GM18858 (cell line): ENCODE measurements at regions not wholly inside any gene's neighbourhood (a gene's known extent, or its start where the extent isn't known, plus 50 kb on each side); places are given as distances from the start of the nearest gene placed in this dataset.
"Not testable (repeated sequence)": the region's sequence is repeated elsewhere in the genome, so short reads cannot be mapped to it uniquely, and the experiment has no call there.

Experiments
- ATAC-seq: cut with Tn5 transposase; IDR thresholded peaks from one replicate; pipeline ENCODE4 v1.9.1; 2021; ENCODE audit not compliant: unreplicated experiment

- no peak for ATAC-seq
These were observed 2695.0 kb upstream of the DEFB115 start for GRCh38 chr20:28562510-28562898.

GRCh38 chr20:28562899-28563521, 2694.5 kb upstream of the DEFB115 start:
- ATAC-seq = not testable (repeated sequence)

DNA sequence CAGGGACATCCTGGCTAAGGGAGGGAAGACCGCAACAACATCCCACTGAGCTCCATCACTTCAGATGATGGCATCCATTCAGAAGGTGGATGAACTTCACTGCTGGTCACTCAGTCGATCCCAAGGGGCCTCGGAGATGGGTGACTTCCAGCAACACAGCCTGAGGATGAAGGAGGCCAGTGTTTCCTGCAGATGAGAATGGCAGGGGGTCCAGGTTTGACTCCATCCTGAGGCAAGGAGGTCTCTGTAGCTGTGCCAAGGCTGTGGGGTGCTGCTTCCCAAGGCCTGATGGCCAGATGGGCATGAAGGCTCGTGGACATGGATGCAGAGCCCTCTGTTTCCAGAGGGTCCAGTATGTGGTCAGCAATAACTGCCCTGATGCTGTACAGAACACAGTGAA, 2693.4 kb upstream of the DEFB115 start:
- not testable (repeated sequence) for ATAC-seq

- not testable (repeated sequence) for ATAC-seq
These were observed 2692.6 kb upstream of the DEFB115 start for GRCh38 chr20:28564688-28565463.

- not testable (repeated sequence) for ATAC-seq
These were observed 2681.5 kb upstream of the DEFB115 start for GRCh38 chr20:28575991-28576390.

GRCh38 chr20:28591680-28592079, 2665.8 kb upstream of the DEFB115 start:
- not testable (repeated sequence) for ATAC-seq

- ATAC-seq = not testable (repeated sequence)
These were observed 2664.1 kb upstream of the DEFB115 start for GRCh38 chr20:28593383-28593782.

DNA sequence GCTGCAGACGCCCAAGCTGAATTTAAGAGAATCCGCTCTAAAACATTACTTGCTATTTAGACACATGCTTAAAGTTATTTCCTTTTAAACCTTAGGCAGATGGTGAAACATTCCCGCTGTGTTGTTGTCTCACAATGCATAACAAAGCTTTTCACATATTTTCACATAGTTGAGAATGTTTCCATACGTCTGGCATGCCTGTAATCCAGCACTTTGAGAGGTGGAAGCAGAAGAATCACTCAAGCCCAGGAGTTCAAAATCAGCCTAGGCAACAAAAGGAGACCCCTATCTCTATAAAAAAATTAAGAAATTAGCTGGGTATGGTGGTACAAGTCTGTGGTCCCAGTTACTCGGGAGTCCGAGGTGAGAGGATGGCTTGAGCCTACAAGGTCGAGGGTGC, 2663.0 kb upstream of the DEFB115 start:
- ATAC-seq = not testable (repeated sequence)

DNA sequence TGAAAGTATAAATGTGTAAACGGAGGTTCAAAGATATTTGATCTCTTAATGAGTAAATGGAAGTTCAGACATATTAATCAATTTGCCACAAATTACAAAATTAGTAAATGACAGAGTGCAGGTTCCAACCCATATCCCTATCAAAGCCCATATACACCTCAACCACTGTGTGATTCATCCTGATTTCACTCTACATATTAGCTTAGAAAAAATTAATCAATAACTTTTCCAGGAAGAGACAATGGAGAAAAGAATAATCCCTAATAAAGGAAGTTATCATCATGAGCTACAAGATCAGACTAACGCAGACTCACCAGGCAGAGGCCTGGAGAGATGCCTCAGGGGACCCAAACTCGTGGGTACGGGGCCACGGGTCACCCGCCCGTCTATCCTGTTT, 2655.5 kb upstream of the DEFB115 start:
- not testable (repeated sequence) for ATAC-seq

DNA sequence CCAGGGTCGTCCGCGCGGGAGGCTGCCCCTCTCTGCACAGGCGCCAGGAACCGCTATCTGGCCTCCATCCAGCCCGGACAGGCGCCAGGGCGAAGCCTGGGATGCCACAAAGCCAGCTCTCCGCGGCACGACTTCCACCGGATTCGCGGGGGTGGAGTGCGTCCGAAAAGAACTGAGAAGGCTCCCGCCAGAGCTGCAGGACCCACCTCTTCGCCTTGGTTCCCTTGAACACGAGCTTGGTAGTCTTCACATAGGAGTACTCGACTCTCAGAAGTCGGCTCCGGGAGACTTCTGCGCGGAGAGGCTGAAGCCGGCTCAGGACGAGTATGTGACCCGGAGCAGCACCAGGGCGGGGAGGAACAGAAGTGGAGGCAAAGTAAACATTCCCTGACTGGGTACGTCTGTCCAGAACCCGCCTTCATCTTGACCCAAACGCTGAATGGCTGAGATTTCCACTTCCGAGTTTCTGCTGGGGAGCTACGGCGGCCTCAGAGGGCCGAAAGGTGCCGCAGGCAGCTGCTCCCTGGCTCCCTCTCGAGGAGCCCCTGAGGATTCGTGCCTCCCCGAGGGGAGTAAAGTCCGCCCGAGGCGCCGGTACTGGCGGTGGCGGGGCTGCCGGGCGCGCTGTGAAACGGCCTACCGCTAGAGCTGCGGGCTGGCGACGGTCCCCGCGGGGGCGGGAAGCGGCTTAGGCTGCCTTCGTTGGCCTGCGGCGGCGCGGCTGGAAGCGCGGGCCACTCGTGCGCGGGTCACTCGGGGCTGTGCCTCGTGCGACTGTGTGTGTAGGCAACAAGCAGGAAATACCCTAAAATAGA, 2654.9 kb upstream of the DEFB115 start:
- ATAC-seq = peak; percentile 98

DNA sequence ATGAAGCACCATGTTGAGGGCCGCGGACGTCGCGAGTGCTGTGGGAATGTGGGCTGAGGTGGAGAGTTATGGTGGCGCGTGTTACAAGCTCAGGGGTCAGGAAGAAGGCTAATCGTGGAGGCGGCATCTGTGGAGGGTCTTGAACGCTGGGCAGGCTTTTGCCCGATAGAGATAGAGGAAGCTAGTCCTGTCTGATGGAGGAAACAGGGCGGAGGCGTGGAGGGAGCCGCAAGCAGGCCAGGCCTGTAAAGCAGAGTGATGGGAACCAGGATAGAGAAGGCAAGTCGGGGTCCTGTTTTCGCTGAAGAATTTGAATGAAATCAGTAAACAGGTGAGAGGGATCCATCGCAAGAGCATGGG, 2654.3 kb upstream of the DEFB115 start:
- ATAC-seq = not testable (repeated sequence)

DNA sequence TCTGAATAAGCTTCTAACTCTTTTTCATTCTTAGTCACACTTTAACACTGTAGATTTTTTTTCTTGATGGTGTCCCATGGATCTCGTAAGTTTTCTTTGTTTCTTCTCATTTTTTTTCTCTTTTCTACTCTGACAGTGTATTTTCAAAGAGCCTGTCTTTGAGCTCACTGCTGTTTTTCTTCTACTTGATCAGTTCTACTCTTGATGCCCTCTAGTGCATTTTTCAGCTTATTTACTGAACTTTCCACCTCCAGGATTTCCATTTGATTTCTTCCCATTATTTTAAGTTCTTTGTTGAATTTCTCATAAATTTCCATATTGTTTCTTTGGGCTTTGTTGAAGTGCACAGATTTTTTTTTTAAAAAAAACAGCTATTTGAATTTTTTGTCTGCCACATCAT, 2641.1 kb upstream of the DEFB115 start:
- ATAC-seq = no peak

- not testable (repeated sequence) for ATAC-seq
These were observed 2637.4 kb upstream of the DEFB115 start for GRCh38 chr20:28619956-28620651.

GRCh38 chr20:28625112-28625511, 2632.4 kb upstream of the DEFB115 start:
- ATAC-seq = not testable (repeated sequence)

DNA sequence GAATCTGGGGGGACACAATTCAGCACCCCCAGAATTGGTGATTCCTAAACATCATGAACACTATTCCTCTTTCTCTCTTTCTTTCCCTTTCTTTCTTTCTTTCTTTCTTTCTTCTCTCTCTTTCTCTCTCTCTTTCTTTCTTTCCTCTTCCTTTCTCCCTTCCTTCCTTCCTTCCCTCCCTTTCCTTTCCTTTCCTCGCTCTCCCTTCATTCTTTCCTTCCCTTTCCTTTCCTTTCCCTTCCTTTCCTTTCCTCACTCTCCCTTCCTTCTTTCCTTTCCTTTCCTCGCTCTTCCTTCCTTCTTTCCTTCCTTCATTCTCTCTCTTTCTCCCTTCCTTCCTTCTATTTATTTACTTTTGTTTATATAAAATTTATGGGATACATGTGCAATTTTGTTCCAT, 2616.6 kb upstream of the DEFB115 start:
- not testable (repeated sequence) for ATAC-seq
